Neural crest cell (in vitro differentiated cells): ENCODE measurements at regions not wholly inside any gene's neighbourhood (a gene's known extent, or its start where the extent isn't known, plus 50 kb on each side); places are given as distances from the start of the nearest gene placed in this dataset.

Experiments
- DNase-seq: peaks from one replicate; pipeline ENCODE4 v3.0.0; 2021; ENCODE audit warnings: low read depth, mixed read lengths, low spot score
- H3K27ac Mint-ChIP-seq: one replicate; pipeline ENCODE4 v1.8.0; 2021; ENCODE audit warnings: mild to moderate bottlenecking, mixed read lengths; ENCODE audit not compliant: unreplicated experiment
- H3K27me3 Mint-ChIP-seq: 2 replicates; pipeline ENCODE4 v1.8.0; 2021; ENCODE audit warnings: low read depth, mild to moderate bottlenecking, mixed read lengths
- H3K36me3 Mint-ChIP-seq: 2 replicates; pipeline ENCODE4 v1.8.0; 2021; ENCODE audit warnings: low read depth, mild to moderate bottlenecking, mixed read lengths
- H3K4me1 Mint-ChIP-seq: 2 replicates; pipeline ENCODE4 v1.8.0; 2021; ENCODE audit warnings: mixed read lengths
- H3K4me3 Mint-ChIP-seq: one replicate; pipeline ENCODE4 v1.8.0; 2021; ENCODE audit warnings: mild to moderate bottlenecking, mixed read lengths
- H3K9me3 Mint-ChIP-seq: 2 replicates; pipeline ENCODE4 v1.8.0; 2021; ENCODE audit warnings: mixed read lengths
- TF ChIP-seq, protein P1 (sequence below): fragments of 200-600 bp; sonication (generic); conservative IDR thresholded peaks from 2 replicates; pipeline ENCODE4 v1.5.0; 2021; ENCODE audit warnings: antibody characterized with exemption, mild to moderate bottlenecking

DNA sequence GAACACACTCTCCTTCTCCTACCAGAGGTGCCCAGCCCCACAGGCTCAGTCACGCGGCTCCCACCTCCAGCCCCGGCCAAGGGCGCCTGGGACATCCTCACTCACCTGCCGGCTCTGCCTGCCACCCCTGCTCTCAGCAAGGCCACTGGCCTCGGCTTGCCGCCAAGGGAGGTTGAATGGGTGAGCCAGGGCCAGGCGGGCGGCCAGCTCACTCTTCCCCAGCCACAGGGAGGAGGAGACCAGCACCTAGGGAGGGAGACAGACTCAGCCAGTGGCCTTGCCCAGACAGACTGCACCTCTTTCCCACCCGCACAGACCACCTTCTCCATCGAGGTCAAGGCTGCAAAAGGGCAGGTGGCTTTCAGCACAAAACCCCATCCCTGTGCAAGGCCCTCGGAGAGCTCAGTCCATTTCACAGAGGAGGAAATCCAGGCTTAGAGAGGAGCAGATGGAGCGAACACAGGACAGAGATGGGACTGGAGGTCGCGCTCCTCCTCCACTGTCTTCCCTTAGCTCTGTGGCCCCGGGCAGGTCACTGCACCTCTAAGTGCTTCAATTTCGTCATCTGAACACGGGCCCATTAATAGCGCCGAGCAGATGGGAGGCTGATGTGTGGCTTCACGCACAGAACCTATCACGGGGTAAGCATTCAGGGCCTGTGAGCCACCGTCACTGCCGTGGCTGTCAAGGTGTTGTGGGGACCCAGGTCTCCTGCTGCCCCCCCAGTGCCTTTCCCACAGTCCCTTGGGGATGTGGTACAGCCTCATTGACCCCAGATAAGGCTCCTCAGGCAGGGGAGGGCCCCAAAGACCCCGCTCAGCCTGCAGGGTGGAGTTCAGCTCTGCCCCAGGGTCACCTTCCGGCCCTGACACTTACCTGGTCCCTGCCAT, 56.1 kb downstream of the RMI2 start:
- no peak overlapping the region for H3K27ac Mint-ChIP-seq
- no peaks in the 10 kb centered on the region for H3K27me3 Mint-ChIP-seq
- TF ChIP-seq, protein P1, sequence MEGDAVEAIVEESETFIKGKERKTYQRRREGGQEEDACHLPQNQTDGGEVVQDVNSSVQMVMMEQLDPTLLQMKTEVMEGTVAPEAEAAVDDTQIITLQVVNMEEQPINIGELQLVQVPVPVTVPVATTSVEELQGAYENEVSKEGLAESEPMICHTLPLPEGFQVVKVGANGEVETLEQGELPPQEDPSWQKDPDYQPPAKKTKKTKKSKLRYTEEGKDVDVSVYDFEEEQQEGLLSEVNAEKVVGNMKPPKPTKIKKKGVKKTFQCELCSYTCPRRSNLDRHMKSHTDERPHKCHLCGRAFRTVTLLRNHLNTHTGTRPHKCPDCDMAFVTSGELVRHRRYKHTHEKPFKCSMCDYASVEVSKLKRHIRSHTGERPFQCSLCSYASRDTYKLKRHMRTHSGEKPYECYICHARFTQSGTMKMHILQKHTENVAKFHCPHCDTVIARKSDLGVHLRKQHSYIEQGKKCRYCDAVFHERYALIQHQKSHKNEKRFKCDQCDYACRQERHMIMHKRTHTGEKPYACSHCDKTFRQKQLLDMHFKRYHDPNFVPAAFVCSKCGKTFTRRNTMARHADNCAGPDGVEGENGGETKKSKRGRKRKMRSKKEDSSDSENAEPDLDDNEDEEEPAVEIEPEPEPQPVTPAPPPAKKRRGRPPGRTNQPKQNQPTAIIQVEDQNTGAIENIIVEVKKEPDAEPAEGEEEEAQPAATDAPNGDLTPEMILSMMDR = no peak
- H3K36me3 Mint-ChIP-seq = no peaks in the 10 kb centered on the region
- no peaks in the 10 kb centered on the region for H3K9me3 Mint-ChIP-seq
- peaks cover 3% of the 10 kb centered on the region for H3K4me1 Mint-ChIP-seq
- DNase-seq = no peak
- H3K4me3 Mint-ChIP-seq = no peak overlapping the region

DNA sequence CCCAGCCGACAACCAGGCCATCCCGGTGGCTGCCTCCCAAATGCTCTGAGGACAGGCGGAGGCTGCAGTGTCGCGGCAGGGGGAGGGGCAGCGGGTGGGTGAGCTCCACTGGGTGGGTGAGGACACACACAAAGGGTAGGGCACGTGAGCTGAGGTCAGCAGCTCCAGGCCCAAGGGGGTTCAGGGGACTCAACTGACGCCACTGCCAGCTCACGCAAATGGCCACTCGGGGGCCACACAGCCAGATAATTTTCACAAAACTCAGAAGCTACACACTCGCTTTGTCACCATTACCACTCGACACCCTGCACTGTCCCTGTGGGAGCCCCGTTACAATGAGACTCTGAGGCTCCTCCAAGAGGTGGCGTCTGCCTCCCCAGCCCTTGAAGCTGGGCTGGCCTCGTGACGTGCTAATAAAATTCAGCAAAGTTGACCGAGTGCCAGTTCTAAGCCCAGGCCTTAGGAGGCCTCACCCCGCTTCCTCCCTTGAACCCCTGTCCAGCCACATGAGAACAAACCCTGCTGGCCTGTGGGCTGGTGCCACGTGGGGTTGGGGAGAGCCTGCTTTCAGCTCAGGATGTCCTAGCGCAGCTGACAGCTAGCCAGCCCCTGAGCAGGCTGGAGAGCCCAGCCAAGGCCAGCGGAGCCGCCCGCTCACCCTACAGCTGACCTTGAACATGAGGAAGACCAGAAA, 56.9 kb downstream of the RMI2 start:
- no peaks in the 10 kb centered on the region for H3K36me3 Mint-ChIP-seq
- DNase-seq = no peak
- TF ChIP-seq, protein P1 = no peak
- no peaks in the 10 kb centered on the region for H3K27me3 Mint-ChIP-seq
- H3K4me3 Mint-ChIP-seq = no peak overlapping the region
- no peaks in the 10 kb centered on the region for H3K9me3 Mint-ChIP-seq
- H3K4me1 Mint-ChIP-seq = peaks cover under 1% of the 10 kb centered on the region
- no peak overlapping the region for H3K27ac Mint-ChIP-seq

GRCh38 chr16:11402745-11403533, 57.7 kb downstream of the RMI2 start:
- Mint-ChIP-seq H3K27me3 (no peaks in the 10 kb centered on the region), H3K9me3 (no peaks in the 10 kb centered on the region), H3K36me3 (no peaks in the 10 kb centered on the region), H3K27ac (no peak overlapping the region), H3K4me1 (peaks cover 5% of the 10 kb centered on the region), H3K4me3 (no peak overlapping the region)
- TF ChIP-seq, protein P1 = no peak
- no peak for DNase-seq

DNA sequence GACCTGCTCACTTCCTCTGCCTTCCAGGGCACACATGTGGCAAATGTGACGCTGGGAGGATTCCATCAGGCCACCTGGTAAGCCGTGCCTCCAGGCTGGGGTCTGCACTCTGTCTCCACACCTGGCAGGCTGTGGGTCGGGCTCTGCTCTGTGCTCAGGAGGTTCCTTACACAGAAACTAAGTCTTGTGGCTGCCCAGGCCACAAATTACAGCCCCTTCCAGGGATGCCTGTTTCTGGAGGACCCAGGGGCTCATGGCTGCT, 58.2 kb downstream of the RMI2 start:
- Mint-ChIP-seq H3K4me1 (peaks cover 5% of the 10 kb centered on the region), H3K4me3 (no peak overlapping the region), H3K27me3 (no peaks in the 10 kb centered on the region), H3K36me3 (no peaks in the 10 kb centered on the region), H3K9me3 (no peaks in the 10 kb centered on the region), H3K27ac (no peak overlapping the region)
- TF ChIP-seq, protein P1 = no peak
- DNase-seq = no peak

DNA sequence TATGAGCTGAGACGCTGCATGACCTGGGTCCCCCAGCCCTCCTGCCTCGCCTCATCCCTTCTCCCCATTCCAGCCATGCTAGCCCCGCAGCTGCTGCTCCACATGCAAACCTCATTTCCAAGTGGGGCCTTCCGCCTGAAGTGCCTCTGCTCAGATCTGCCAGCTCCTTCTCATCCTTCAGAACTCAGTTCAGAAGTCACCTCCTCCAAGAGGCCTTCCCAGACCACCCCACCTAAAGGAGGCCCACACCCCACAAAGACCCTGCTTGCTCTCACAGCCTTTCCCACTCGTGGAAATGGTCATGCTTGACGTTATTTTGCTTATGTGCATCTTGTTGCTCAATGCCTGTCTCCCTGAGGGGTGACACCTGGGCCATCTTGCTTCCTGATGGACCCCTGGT, 58.7 kb downstream of the RMI2 start:
- no peaks in the 10 kb centered on the region for H3K9me3 Mint-ChIP-seq
- H3K4me1 Mint-ChIP-seq = peaks cover 5% of the 10 kb centered on the region
- TF ChIP-seq, protein P1 = no peak
- H3K36me3 Mint-ChIP-seq = no peaks in the 10 kb centered on the region
- no peak for DNase-seq
- H3K27ac Mint-ChIP-seq = no peak overlapping the region
- H3K4me3 Mint-ChIP-seq = no peak overlapping the region
- H3K27me3 Mint-ChIP-seq = no peaks in the 10 kb centered on the region
